ENCODE measurements at regions not wholly inside any gene's neighbourhood (a gene's known extent, or its start where the extent isn't known, plus 50 kb on each side); places are given as distances from the start of the nearest gene placed in this dataset.

- no peak overlapping the region for H3K9ac ChIP-seq (ENCODE audit: low read length)
- no peaks in the 10 kb centered on the region for H3K36me3 ChIP-seq (ENCODE audit: low read depth, low read length)
- H4K20me1 ChIP-seq (ENCODE audit: low read length), result no peaks in the 10 kb centered on the region
- no peaks in the 10 kb centered on the region for H3K4me1 ChIP-seq (ENCODE audit: insufficient read depth, low read length)
- DNase-seq, result no peak
- TF ChIP-seq EZH2 (IDR thresholded peaks at IDR 0.05; ENCODE audit: low read length, unreplicated experiment), result no peak
- no peak; the same call in 1 of the 2 replicates for TF ChIP-seq CTCF (conservative IDR thresholded peaks at IDR 0.05; ENCODE audit: low read depth, low read length)
- TF ChIP-seq EZH2phosphoT487 (IDR thresholded peaks at IDR 0.05; ENCODE audit: borderline replicate concordance, low read length), result no peak
- H3K79me2 ChIP-seq (ENCODE audit: low read length), result no peaks in the 10 kb centered on the region
- no peak overlapping the region for H3K4me3 ChIP-seq (ENCODE audit: low read length)
- CTCF ChIA-PET, result no interaction called here
- no TSS peak for BruUV-seq (replicated peaks)
- no peaks in the 10 kb centered on the region for H3K9me3 ChIP-seq (ENCODE audit: low read length)
- intact Hi-C loops (cut with micrococcal nuclease), result loop anchor here (10.0 kb wide), 1 partner anchor 774 kb away; no protein-coding TSS in a partner anchor
- H3K27me3 ChIP-seq (ENCODE audit: low read length), result no peaks in the 10 kb centered on the region
- no peaks in the 10 kb centered on the region for H3K9me2 ChIP-seq (replicated peaks; ENCODE audit: low read length)
- no peak overlapping the region for H3K4me2 ChIP-seq (ENCODE audit: low read length)
- no peaks in the 10 kb centered on the region for H3F3A ChIP-seq (ENCODE audit: low read length, unreplicated experiment)
- no peak overlapping the region for H3K27ac ChIP-seq (ENCODE audit: low read length)
- H2AFZ ChIP-seq (ENCODE audit: low read length), result 0 out of 2 replicates have a peak overlapping the region, but pooled peaks have one; percentile 9
- ATAC-seq, result no peak
- POLR2A ChIA-PET (ENCODE audit: unreplicated experiment), result no interaction called here
Observed at GRCh38 chr4:60019180-60019579, 1180.9 kb upstream of the ADGRL3 start.

GRCh38 chr4:60019946-60020345, 1180.2 kb upstream of the ADGRL3 start:
- Histone ChIP-seq H4K20me1 (ENCODE audit: low read length) (no peaks in the 10 kb centered on the region), H3K27me3 (ENCODE audit: low read length) (no peaks in the 10 kb centered on the region), H3K9me2 (replicated peaks; ENCODE audit: low read length) (no peaks in the 10 kb centered on the region), H3K27ac (ENCODE audit: low read length) (no peak overlapping the region), H3K9ac (ENCODE audit: low read length) (no peak overlapping the region), H3K4me2 (ENCODE audit: low read length) (no peak overlapping the region), H3K4me3 (ENCODE audit: low read length) (no peak overlapping the region), H3K9me3 (ENCODE audit: low read length) (no peaks in the 10 kb centered on the region), H3K4me1 (ENCODE audit: insufficient read depth, low read length) (no peaks in the 10 kb centered on the region), H3F3A (ENCODE audit: low read length, unreplicated experiment) (no peaks in the 10 kb centered on the region), H2AFZ (ENCODE audit: low read length) (no peak overlapping the region), H3K36me3 (ENCODE audit: low read depth, low read length) (no peaks in the 10 kb centered on the region), H3K79me2 (ENCODE audit: low read length) (no peaks in the 10 kb centered on the region)
- DNase-seq (no peak), ATAC-seq (no peak)
- POLR2A ChIA-PET (ENCODE audit: unreplicated experiment), result no interaction called here
- CTCF ChIA-PET, result no interaction called here
- no peak for TF ChIP-seq EZH2 (IDR thresholded peaks at IDR 0.05; ENCODE audit: low read length, unreplicated experiment)
- TF ChIP-seq CTCF (conservative IDR thresholded peaks at IDR 0.05; ENCODE audit: low read depth, low read length), result no peak
- no peak for TF ChIP-seq EZH2phosphoT487 (IDR thresholded peaks at IDR 0.05; ENCODE audit: borderline replicate concordance, low read length)
- intact Hi-C loops (cut with micrococcal nuclease), result loop anchor here (10.0 kb wide), 1 partner anchor 775 kb away; no protein-coding TSS in a partner anchor
- no TSS peak for BruUV-seq (replicated peaks)

- ATAC-seq, result no peak
Observed at GRCh38 chr4:60020389-60020788, 1179.7 kb upstream of the ADGRL3 start.

More at GRCh38 chr4:60020389-60020788, 1179.7 kb upstream of the ADGRL3 start:
- Histone ChIP-seq H3K27me3 (ENCODE audit: low read length) (no peaks in the 10 kb centered on the region), H3K36me3 (ENCODE audit: low read depth, low read length) (no peaks in the 10 kb centered on the region), H3K79me2 (ENCODE audit: low read length) (no peaks in the 10 kb centered on the region), H3K9ac (ENCODE audit: low read length) (no peak overlapping the region), H4K20me1 (ENCODE audit: low read length) (no peaks in the 10 kb centered on the region), H3K4me3 (ENCODE audit: low read length) (no peak overlapping the region), H3K9me3 (ENCODE audit: low read length) (no peaks in the 10 kb centered on the region), H2AFZ (ENCODE audit: low read length) (no peak overlapping the region), H3K4me1 (ENCODE audit: insufficient read depth, low read length) (no peaks in the 10 kb centered on the region), H3F3A (ENCODE audit: low read length, unreplicated experiment) (no peaks in the 10 kb centered on the region), H3K4me2 (ENCODE audit: low read length) (no peak overlapping the region), H3K9me2 (replicated peaks; ENCODE audit: low read length) (no peaks in the 10 kb centered on the region), H3K27ac (ENCODE audit: low read length) (no peak overlapping the region)
- ChIA-PET POLR2A (ENCODE audit: unreplicated experiment) (no interaction called here), CTCF (no interaction called here)
- no TSS peak for BruUV-seq (replicated peaks)
- TF ChIP-seq EZH2phosphoT487 (IDR thresholded peaks at IDR 0.05; ENCODE audit: borderline replicate concordance, low read length) (no peak), EZH2 (IDR thresholded peaks at IDR 0.05; ENCODE audit: low read length, unreplicated experiment) (no peak), CTCF (conservative IDR thresholded peaks at IDR 0.05; ENCODE audit: low read depth, low read length) (no peak)
- no peak for DNase-seq
- intact Hi-C loops (cut with micrococcal nuclease), result no loop called here

Measured in PC-3 (cell line).